Vagina (tissue), 2 donors: ENCODE measurements at regions not wholly inside any gene's neighbourhood (a gene's known extent, or its start where the extent isn't known, plus 50 kb on each side); places are given as distances from the start of the nearest gene placed in this dataset.

ENCODE experiments used
- POLR2A ChIP-seq, 2 donors: fragments of 450-650 bp; IDR thresholded peaks; one replicate each; pipeline ENCODE4 v1.6.1; 2017; ENCODE audit warnings: antibody characterized with exemption in 2 of 2, mild to moderate bottlenecking in 2 of 2, moderate library complexity in 2 of 2
- POLR2AphosphoS5 ChIP-seq, 2 donors: sonication (generic); formaldehyde crosslinking; IDR thresholded peaks; one replicate each; pipeline ENCODE4 v1.9.0; 2017; ENCODE audit warnings: antibody characterized with exemption in 2 of 2, mild to moderate bottlenecking in 2 of 2, low read depth in 1 of 2; ENCODE audit not compliant: insufficient read depth in 1 of 2
- TF ChIP-seq, protein P1 (sequence below), 3 experiments: fragments of 450-650 bp in 2 of 3; fragments of 200-600 bp in 1 of 3; sonication (generic) in 1 of 3; IDR thresholded peaks; one replicate each; pipeline ENCODE4 v1.5.1; 2017 to 2019; ENCODE audit warnings: antibody characterized with exemption in 3 of 3, mild to moderate bottlenecking in 2 of 3, moderate library complexity in 2 of 3

DNA sequence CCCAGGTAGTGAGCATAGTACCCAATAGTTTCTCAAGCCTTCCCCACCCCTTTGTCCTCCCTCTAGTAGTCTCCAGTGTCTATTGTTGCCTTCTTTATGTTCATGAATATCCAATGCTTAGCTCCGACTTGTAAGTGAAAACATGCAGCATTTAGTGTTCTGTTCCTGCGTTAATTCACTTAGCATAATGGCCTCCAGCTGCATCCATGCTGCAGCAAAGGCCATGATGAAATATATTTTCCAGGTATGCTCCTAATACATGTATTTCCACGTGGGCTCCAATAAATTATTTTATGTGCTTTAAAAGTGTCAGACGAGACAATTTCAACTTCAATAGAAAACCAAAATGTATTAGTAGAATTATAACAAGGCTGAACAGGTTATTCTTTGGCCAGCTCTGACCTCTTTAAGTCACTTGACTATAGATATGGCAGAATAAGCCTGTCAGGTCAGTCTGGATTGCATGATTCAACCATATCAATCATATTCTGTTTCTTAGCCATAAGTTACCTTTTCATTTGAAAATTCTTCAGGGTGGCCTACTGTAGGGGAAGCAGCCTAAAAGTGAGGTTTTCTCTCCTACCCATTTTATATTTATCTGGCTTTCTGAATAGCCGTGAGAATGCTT is 2291.6 kb upstream of the WWC1 start:
- TF ChIP-seq POLR2AphosphoS5 (IDR thresholded peaks at IDR 0.05; ENCODE audit: insufficient read depth in 1 of 2, low read depth in 1 of 2) = no peak
- TF ChIP-seq, protein P1, sequence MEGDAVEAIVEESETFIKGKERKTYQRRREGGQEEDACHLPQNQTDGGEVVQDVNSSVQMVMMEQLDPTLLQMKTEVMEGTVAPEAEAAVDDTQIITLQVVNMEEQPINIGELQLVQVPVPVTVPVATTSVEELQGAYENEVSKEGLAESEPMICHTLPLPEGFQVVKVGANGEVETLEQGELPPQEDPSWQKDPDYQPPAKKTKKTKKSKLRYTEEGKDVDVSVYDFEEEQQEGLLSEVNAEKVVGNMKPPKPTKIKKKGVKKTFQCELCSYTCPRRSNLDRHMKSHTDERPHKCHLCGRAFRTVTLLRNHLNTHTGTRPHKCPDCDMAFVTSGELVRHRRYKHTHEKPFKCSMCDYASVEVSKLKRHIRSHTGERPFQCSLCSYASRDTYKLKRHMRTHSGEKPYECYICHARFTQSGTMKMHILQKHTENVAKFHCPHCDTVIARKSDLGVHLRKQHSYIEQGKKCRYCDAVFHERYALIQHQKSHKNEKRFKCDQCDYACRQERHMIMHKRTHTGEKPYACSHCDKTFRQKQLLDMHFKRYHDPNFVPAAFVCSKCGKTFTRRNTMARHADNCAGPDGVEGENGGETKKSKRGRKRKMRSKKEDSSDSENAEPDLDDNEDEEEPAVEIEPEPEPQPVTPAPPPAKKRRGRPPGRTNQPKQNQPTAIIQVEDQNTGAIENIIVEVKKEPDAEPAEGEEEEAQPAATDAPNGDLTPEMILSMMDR (IDR thresholded peaks at IDR 0.05) = no peak
- no peak for TF ChIP-seq POLR2A (IDR thresholded peaks at IDR 0.05)
